Natural killer cell (primary cell): ENCODE measurements at regions not wholly inside any gene's neighbourhood (a gene's known extent, or its start where the extent isn't known, plus 50 kb on each side); places are given as distances from the start of the nearest gene placed in this dataset.

Experiments used
- ATAC-seq, 3 donors: fragments of 150-1000 bp in 2 of 3; fragments of 200-7000 bp in 1 of 3; cut with Tn5 transposase; 1 replicate in 1 of 3; 2 replicates in 2 of 3; pipeline ENCODE4 v1.10.0; 2021; ENCODE audit warnings: mild to moderate bottlenecking in 2 of 3, moderate library complexity in 2 of 3
- DNase-seq, 2 donors: peaks; one replicate each; pipeline versions ENCODE4 v3.0.0 to v3.0.0-alpha.2; 2013 to 2021; ENCODE audit warnings: mixed read lengths in 1 of 2
- H3K27ac ChIP-seq: one replicate; pipeline ENCODE4 v1.5.1; 2013; ENCODE audit warnings: mild to moderate bottlenecking, low read length
- H3K27me3 ChIP-seq: one replicate; pipeline ENCODE4 v1.6.1; 2013; ENCODE audit warnings: low read length; ENCODE audit not compliant: control insufficient read depth, insufficient read depth
- H3K36me3 ChIP-seq: one replicate; pipeline ENCODE4 v1.6.1; 2013; ENCODE audit warnings: low read length; ENCODE audit not compliant: control insufficient read depth, insufficient read depth
- H3K4me1 ChIP-seq: one replicate; pipeline ENCODE4 v1.6.1; 2013; ENCODE audit warnings: low read length; ENCODE audit not compliant: control insufficient read depth, insufficient read depth
- H3K4me3 ChIP-seq: one replicate; pipeline ENCODE4 v1.5.1; 2013; ENCODE audit warnings: low read length
- H3K9me3 ChIP-seq: one replicate; pipeline ENCODE4 v1.6.1; 2013; ENCODE audit warnings: low read length; ENCODE audit not compliant: control insufficient read depth, insufficient read depth
- H3K27ac Mint-ChIP-seq, 2 donors: one replicate each; pipeline ENCODE4 v1.8.0; 2022; ENCODE audit warnings: mild to moderate bottlenecking in 2 of 2, mixed read lengths in 2 of 2, moderate library complexity in 1 of 2
- H3K27me3 Mint-ChIP-seq, 2 donors: one replicate each; pipeline ENCODE4 v1.8.0; 2022; ENCODE audit warnings: low read depth in 2 of 2, mixed read lengths in 2 of 2
- H3K36me3 Mint-ChIP-seq: one replicate; pipeline ENCODE4 v1.8.0; 2022; ENCODE audit warnings: mixed read lengths
- H3K4me1 Mint-ChIP-seq, 2 donors: one replicate each; pipeline ENCODE4 v1.8.0; 2022; ENCODE audit warnings: mixed read lengths in 2 of 2
- H3K4me3 Mint-ChIP-seq: one replicate; pipeline ENCODE4 v1.8.0; 2022; ENCODE audit warnings: mild to moderate bottlenecking, moderate library complexity, mixed read lengths
- H3K9me3 Mint-ChIP-seq, 2 donors: one replicate each; pipeline ENCODE4 v1.8.0; 2022; ENCODE audit warnings: mixed read lengths in 2 of 2
- CTCF ChIP-seq: fragments of 200-600 bp; IDR thresholded peaks from one replicate; pipeline ENCODE4 v1.8.0; 2022; ENCODE audit warnings: antibody characterized with exemption
- WGBS: methylation state at CpG from one replicate; pipeline ENCODE4 v1.1.7; 2013; ENCODE audit warnings: missing lambda C conversion rate; ENCODE audit not compliant: insufficient coverage; 5-methylcytosine and 5-hydroxymethylcytosine counted together
- intact Hi-C: fragments of 100-400 bp; cut with micrococcal nuclease; formaldehyde crosslinking; loops from one replicate; pipeline ENCODE4 v1.14.2; 2022

- Mint-ChIP-seq H3K27me3 (peaks cover 0 to 4% of the 10 kb centered on the region in 2 donors), H3K36me3 (no peaks in the 10 kb centered on the region), H3K27ac (no peak overlapping the region), H3K9me3 (no peaks in the 10 kb centered on the region), H3K4me1 (no peaks in the 10 kb centered on the region), H3K4me3 (no peak overlapping the region)
- Histone ChIP-seq H3K9me3 (no peaks in the 10 kb centered on the region), H3K36me3 (no peaks in the 10 kb centered on the region), H3K4me3 (no peak overlapping the region), H3K4me1 (no peaks in the 10 kb centered on the region), H3K27me3 (no peaks in the 10 kb centered on the region), H3K27ac (no peak overlapping the region)
- intact Hi-C loops: no loop called here
- ATAC-seq: no peak
- no peak for DNase-seq
- no peak for TF ChIP-seq CTCF
- 100% methylated on average over 2 of the region's 2 CpGs for WGBS
Measured at GRCh38 chr2:16470936-16471490, 194.6 kb downstream of the CYRIA start.

GRCh38 chr2:16466821-16467151 is 198.8 kb downstream of the CYRIA start:
- 44% methylated on average over 2 of the region's 2 CpGs for WGBS
- intact Hi-C loops: no loop called here

GRCh38 chr2:16466133-16466820 is 199.4 kb downstream of the CYRIA start:
- 51% methylated on average over 6 of the region's 8 CpGs for WGBS
- Mint-ChIP-seq H3K27me3 (peaks cover under 1 to 3% of the 10 kb centered on the region in 2 donors), H3K4me3 (no peak overlapping the region), H3K36me3 (no peaks in the 10 kb centered on the region), H3K4me1 (no peaks in the 10 kb centered on the region), H3K9me3 (no peaks in the 10 kb centered on the region), H3K27ac (no peak overlapping the region)
- intact Hi-C loops: no loop called here
- no peak for TF ChIP-seq CTCF
- no peak for ATAC-seq
- Histone ChIP-seq H3K27me3 (no peaks in the 10 kb centered on the region), H3K27ac (no peak overlapping the region), H3K4me3 (no peak overlapping the region), H3K36me3 (no peaks in the 10 kb centered on the region), H3K4me1 (no peaks in the 10 kb centered on the region), H3K9me3 (no peaks in the 10 kb centered on the region)
- DNase-seq: no peak

More at GRCh38 chr2:16466821-16467151, 198.8 kb downstream of the CYRIA start:
- Mint-ChIP-seq H3K36me3 (no peaks in the 10 kb centered on the region), H3K4me1 (no peaks in the 10 kb centered on the region), H3K27me3 (peaks cover 0 to 3% of the 10 kb centered on the region in 2 donors), H3K9me3 (no peaks in the 10 kb centered on the region), H3K27ac (no peak overlapping the region), H3K4me3 (no peak overlapping the region)
- no peaks in the 10 kb centered on the region for H3K36me3 ChIP-seq
- H3K4me3 ChIP-seq: no peak overlapping the region
- H3K9me3 ChIP-seq: no peaks in the 10 kb centered on the region
- H3K27ac ChIP-seq: no peak overlapping the region
- no peak for TF ChIP-seq CTCF
- ATAC-seq: no peak
- no peak for DNase-seq
- H3K4me1 ChIP-seq: no peaks in the 10 kb centered on the region
- no peaks in the 10 kb centered on the region for H3K27me3 ChIP-seq

GRCh38 chr2:16464641-16465040 is 201.0 kb downstream of the CYRIA start:
- Mint-ChIP-seq H3K4me1 (no peaks in the 10 kb centered on the region), H3K4me3 (no peak overlapping the region), H3K27me3 (peaks cover 5 to 13% of the 10 kb centered on the region in 2 donors), H3K27ac (no peak overlapping the region), H3K9me3 (no peaks in the 10 kb centered on the region), H3K36me3 (no peaks in the 10 kb centered on the region)
- DNase-seq (no peak), ATAC-seq (no peak)
- Histone ChIP-seq H3K4me1 (no peaks in the 10 kb centered on the region), H3K4me3 (no peak overlapping the region), H3K9me3 (no peaks in the 10 kb centered on the region), H3K27ac (no peak overlapping the region), H3K27me3 (no peaks in the 10 kb centered on the region), H3K36me3 (no peaks in the 10 kb centered on the region)
- TF ChIP-seq CTCF: no peak
- intact Hi-C loops: no loop called here
- 86% methylated on average over 3 of the region's 3 CpGs for WGBS
